ENCODE measurements at regions not wholly inside any gene's neighbourhood (a gene's known extent, or its start where the extent isn't known, plus 50 kb on each side); places are given as distances from the start of the nearest gene placed in this dataset.

GRCh38 chrX:150037041-150037440 is 98.8 kb upstream of the EOLA2 start (continued):
- TF ChIP-seq, protein P1, sequence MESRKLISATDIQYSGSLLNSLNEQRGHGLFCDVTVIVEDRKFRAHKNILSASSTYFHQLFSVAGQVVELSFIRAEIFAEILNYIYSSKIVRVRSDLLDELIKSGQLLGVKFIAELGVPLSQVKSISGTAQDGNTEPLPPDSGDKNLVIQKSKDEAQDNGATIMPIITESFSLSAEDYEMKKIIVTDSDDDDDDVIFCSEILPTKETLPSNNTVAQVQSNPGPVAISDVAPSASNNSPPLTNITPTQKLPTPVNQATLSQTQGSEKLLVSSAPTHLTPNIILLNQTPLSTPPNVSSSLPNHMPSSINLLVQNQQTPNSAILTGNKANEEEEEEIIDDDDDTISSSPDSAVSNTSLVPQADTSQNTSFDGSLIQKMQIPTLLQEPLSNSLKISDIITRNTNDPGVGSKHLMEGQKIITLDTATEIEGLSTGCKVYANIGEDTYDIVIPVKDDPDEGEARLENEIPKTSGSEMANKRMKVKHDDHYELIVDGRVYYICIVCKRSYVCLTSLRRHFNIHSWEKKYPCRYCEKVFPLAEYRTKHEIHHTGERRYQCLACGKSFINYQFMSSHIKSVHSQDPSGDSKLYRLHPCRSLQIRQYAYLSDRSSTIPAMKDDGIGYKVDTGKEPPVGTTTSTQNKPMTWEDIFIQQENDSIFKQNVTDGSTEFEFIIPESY (CRISPR knock-in tag; IDR thresholded peaks at IDR 0.05), result no peak
- TF ChIP-seq ZFP90 (CRISPR knock-in tag; IDR thresholded peaks at IDR 0.05; ENCODE audit: borderline replicate concordance) (no peak), ZNF670 (CRISPR knock-in tag; IDR thresholded peaks at IDR 0.05; ENCODE audit: borderline replicate concordance) (no peak), ZNF230 (CRISPR knock-in tag; IDR thresholded peaks at IDR 0.05) (no peak), ZBTB10 (CRISPR knock-in tag; IDR thresholded peaks at IDR 0.05; ENCODE audit: borderline replicate concordance) (no peak), ZBTB3 (CRISPR knock-in tag; IDR thresholded peaks at IDR 0.05; ENCODE audit: borderline replicate concordance, low read depth) (no peak), YEATS2 (CRISPR knock-in tag; IDR thresholded peaks at IDR 0.05; ENCODE audit: borderline replicate concordance) (no peak), ZNF543 (CRISPR knock-in tag; IDR thresholded peaks at IDR 0.05) (no peak), BRD4 (CRISPR knock-in tag; IDR thresholded peaks at IDR 0.05) (no peak), ZNF713 (CRISPR knock-in tag; IDR thresholded peaks at IDR 0.05) (no peak), ARNT (IDR thresholded peaks at IDR 0.05) (no peak), ZNF205 (CRISPR knock-in tag; IDR thresholded peaks at IDR 0.05) (no peak), FOXP1 (IDR thresholded peaks at IDR 0.05) (no peak), FOXP1 (CRISPR knock-in tag; IDR thresholded peaks at IDR 0.05) (peak; percentile 21; the same call in 1 of the 2 replicates)
- TF ChIP-seq, protein P2, sequence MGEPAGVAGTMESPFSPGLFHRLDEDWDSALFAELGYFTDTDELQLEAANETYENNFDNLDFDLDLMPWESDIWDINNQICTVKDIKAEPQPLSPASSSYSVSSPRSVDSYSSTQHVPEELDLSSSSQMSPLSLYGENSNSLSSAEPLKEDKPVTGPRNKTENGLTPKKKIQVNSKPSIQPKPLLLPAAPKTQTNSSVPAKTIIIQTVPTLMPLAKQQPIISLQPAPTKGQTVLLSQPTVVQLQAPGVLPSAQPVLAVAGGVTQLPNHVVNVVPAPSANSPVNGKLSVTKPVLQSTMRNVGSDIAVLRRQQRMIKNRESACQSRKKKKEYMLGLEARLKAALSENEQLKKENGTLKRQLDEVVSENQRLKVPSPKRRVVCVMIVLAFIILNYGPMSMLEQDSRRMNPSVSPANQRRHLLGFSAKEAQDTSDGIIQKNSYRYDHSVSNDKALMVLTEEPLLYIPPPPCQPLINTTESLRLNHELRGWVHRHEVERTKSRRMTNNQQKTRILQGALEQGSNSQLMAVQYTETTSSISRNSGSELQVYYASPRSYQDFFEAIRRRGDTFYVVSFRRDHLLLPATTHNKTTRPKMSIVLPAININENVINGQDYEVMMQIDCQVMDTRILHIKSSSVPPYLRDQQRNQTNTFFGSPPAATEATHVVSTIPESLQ (CRISPR knock-in tag; conservative IDR thresholded peaks at IDR 0.05), result no peak
- TF ChIP-seq, protein P3, sequence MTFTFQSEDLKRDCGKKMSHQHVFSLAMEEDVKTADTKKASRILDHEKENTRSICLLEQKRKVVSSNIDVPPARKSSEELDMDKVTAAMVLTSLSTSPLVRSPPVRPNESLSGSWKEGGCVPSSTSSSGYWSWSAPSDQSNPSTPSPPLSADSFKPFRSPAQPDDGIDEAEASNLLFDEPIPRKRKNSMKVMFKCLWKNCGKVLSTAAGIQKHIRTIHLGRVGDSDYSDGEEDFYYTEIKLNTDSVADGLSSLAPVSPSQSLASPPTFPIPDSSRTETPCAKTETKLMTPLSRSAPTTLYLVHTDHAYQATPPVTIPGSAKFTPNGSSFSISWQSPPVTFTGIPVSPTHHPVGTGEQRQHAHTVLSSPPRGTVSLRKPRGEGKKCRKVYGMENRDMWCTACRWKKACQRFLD (CRISPR knock-in tag; IDR thresholded peaks at IDR 0.05; ENCODE audit: borderline replicate concordance), result no peak
- TF ChIP-seq, protein P4, sequence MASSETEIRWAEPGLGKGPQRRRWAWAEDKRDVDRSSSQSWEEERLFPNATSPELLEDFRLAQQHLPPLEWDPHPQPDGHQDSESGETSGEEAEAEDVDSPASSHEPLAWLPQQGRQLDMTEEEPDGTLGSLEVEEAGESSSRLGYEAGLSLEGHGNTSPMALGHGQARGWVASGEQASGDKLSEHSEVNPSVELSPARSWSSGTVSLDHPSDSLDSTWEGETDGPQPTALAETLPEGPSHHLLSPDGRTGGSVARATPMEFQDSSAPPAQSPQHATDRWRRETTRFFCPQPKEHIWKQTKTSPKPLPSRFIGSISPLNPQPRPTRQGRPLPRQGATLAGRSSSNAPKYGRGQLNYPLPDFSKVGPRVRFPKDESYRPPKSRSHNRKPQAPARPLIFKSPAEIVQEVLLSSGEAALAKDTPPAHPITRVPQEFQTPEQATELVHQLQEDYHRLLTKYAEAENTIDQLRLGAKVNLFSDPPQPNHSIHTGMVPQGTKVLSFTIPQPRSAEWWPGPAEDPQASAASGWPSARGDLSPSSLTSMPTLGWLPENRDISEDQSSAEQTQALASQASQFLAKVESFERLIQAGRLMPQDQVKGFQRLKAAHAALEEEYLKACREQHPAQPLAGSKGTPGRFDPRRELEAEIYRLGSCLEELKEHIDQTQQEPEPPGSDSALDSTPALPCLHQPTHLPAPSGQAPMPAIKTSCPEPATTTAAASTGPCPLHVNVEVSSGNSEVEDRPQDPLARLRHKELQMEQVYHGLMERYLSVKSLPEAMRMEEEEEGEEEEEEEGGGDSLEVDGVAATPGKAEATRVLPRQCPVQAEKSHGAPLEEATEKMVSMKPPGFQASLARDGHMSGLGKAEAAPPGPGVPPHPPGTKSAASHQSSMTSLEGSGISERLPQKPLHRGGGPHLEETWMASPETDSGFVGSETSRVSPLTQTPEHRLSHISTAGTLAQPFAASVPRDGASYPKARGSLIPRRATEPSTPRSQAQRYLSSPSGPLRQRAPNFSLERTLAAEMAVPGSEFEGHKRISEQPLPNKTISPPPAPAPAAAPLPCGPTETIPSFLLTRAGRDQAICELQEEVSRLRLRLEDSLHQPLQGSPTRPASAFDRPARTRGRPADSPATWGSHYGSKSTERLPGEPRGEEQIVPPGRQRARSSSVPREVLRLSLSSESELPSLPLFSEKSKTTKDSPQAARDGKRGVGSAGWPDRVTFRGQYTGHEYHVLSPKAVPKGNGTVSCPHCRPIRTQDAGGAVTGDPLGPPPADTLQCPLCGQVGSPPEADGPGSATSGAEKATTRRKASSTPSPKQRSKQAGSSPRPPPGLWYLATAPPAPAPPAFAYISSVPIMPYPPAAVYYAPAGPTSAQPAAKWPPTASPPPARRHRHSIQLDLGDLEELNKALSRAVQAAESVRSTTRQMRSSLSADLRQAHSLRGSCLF (CRISPR knock-in tag; IDR thresholded peaks at IDR 0.05; ENCODE audit: borderline replicate concordance), result no peak

Data from HepG2 (cell line).